Nucleus accumbens (tissue), 56 donors: ENCODE measurements at regions not wholly inside any gene's neighbourhood (a gene's known extent, or its start where the extent isn't known, plus 50 kb on each side); places are given as distances from the start of the nearest gene placed in this dataset.

Experiments used
- DNase-seq, 56 donors: peaks; one replicate each; lab custom pipeline; 2025; lab: John Stamatoyannopoulos, UW

- no peak for DNase-seq
Measured at GRCh38 chr11:47899801-47900200, 51.7 kb upstream of the NUP160 start.
